22Rv1 (cell line): ENCODE measurements at regions not wholly inside any gene's neighbourhood (a gene's known extent, or its start where the extent isn't known, plus 50 kb on each side); places are given as distances from the start of the nearest gene placed in this dataset.

Source experiments
- ZFX ChIP-seq: fragments of 450-650 bp; IDR thresholded peaks from 2 replicates; pipeline ENCODE4 v1.6.1; 2017; ENCODE audit warnings: antibody characterized with exemption, borderline replicate concordance
- TF ChIP-seq, protein P1 (sequence below): fragments of 450-650 bp; IDR thresholded peaks from 2 replicates; pipeline ENCODE4 v1.5.1; 2017; ENCODE audit warnings: mild to moderate bottlenecking

DNA sequence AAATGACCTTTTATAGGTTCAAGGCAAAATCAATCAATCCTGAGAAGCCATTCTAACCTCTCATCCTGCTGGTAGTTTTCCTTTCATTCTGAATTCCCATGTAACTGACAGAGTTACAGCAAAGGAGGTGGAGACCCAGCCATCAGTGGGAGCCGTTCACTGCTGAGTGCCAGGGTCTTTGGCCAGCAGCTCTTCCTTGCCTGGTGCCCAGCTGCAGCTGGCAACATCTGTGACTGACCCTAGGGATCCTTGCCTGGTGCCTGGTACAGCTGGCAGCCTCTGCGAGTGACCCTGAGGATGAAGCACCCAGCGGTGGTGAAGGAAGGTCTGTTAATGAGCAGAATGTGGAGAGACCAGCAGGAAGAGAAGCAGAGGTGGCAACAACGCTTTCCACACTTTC lies 314.6 kb downstream of the THBS2 start:
- TF ChIP-seq, protein P1, sequence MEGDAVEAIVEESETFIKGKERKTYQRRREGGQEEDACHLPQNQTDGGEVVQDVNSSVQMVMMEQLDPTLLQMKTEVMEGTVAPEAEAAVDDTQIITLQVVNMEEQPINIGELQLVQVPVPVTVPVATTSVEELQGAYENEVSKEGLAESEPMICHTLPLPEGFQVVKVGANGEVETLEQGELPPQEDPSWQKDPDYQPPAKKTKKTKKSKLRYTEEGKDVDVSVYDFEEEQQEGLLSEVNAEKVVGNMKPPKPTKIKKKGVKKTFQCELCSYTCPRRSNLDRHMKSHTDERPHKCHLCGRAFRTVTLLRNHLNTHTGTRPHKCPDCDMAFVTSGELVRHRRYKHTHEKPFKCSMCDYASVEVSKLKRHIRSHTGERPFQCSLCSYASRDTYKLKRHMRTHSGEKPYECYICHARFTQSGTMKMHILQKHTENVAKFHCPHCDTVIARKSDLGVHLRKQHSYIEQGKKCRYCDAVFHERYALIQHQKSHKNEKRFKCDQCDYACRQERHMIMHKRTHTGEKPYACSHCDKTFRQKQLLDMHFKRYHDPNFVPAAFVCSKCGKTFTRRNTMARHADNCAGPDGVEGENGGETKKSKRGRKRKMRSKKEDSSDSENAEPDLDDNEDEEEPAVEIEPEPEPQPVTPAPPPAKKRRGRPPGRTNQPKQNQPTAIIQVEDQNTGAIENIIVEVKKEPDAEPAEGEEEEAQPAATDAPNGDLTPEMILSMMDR, result no peak
- no peak for TF ChIP-seq ZFX
